ENCODE measurements at regions not wholly inside any gene's neighbourhood (a gene's known extent, or its start where the extent isn't known, plus 50 kb on each side); places are given as distances from the start of the nearest gene placed in this dataset.

GRCh38 chr6:14322841-14323240 lies 205.3 kb downstream of the CD83 start:
- 67% methylated on average over 2 of the region's 3 CpGs for WGBS (ENCODE audit: low lambda C conversion rate)
- no peaks in the 10 kb centered on the region for H3K4me1 ChIP-seq (ENCODE audit: control insufficient read depth in 1 of 2, insufficient read depth in 2 of 2, low read depth in 1 of 2, low read length in 1 of 2)
- no peaks in the 10 kb centered on the region for H3K9me2 ChIP-seq
- no peaks in the 10 kb centered on the region for H3F3A ChIP-seq (replicated peaks; ENCODE audit: insufficient read depth)
- H3K36me3 ChIP-seq (replicated peaks in 1 of 2; ENCODE audit: control insufficient read depth in 1 of 2, insufficient read depth in 2 of 2, low read length in 1 of 2): no peaks in the 10 kb centered on the region
- H3K9me3 ChIP-seq: no peaks in the 10 kb centered on the region
- H3K27ac ChIP-seq (ENCODE audit: low read depth in 2 of 2, low read length in 1 of 2): no peak overlapping the region
- no peaks in the 10 kb centered on the region for H3K79me2 ChIP-seq (ENCODE audit: insufficient read depth)
- no peak for TF ChIP-seq ELF1 (IDR thresholded peaks at IDR 0.05)
- no peaks in the 10 kb centered on the region for H4K20me1 ChIP-seq (ENCODE audit: insufficient read depth)
- H2AFZ ChIP-seq (ENCODE audit: low read depth): no peak overlapping the region
- POLR2A ChIA-PET: interaction anchor here (0.5 kb wide), 1 partner anchor 63 kb away, joined by 4 read pairs; no protein-coding TSS in a partner anchor
- CTCF ChIA-PET: interaction anchor here (1.0 kb wide), 1 partner anchor 218 kb away, joined by 3 read pairs; no protein-coding TSS in a partner anchor
- H3K4me2 ChIP-seq: no peak overlapping the region
- H3K9ac ChIP-seq: no peak overlapping the region
- no peaks in the 10 kb centered on the region for H3K27me3 ChIP-seq (ENCODE audit: insufficient read depth)
- no peak for DNase-seq
- no peak overlapping the region for H3K4me3 ChIP-seq (ENCODE audit: low read depth in 2 of 2, low read length in 1 of 2)

DNA sequence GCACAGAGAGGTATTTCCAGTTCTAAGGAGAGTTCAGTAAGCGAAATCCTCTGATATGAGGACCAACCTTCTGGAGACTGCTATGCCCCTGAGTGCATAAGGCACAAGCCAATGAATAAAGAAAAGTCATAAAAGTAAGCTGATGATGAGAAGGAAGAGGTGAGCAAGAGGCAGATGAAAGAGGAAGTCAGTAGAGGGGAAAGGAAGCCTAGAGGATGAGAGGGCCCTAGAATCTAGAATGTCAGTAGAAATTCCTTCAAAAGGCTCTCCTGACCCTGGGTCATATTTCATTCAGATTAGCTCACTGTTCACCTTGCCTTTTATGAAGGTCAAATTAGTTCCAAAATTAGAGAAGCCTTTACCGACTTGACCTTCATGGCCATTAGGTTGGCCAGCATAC lies 209.2 kb downstream of the CD83 start:
- POLR2A ChIA-PET: no interaction called here

More for the DNA sequence above, 209.2 kb downstream of the CD83 start:
- H3K4me3 ChIP-seq (ENCODE audit: low read depth in 2 of 2, low read length in 1 of 2): no peak overlapping the region
- no peak overlapping the region for H2AFZ ChIP-seq (ENCODE audit: low read depth)
- H3K79me2 ChIP-seq (ENCODE audit: insufficient read depth): no peaks in the 10 kb centered on the region
- no peak for TF ChIP-seq POLR2AphosphoS5 (IDR thresholded peaks at IDR 0.05; ENCODE audit: low read depth, low read length)
- no peak for TF ChIP-seq MEF2A (IDR thresholded peaks at IDR 0.05; ENCODE audit: borderline replicate concordance, low read depth)
- TF ChIP-seq FOXM1 (IDR thresholded peaks at IDR 0.05; ENCODE audit: low read depth): no peak
- TF ChIP-seq EZH2phosphoT487 (IDR thresholded peaks at IDR 0.05; ENCODE audit: borderline replicate concordance, low read depth): no peak
- TF ChIP-seq, protein P1, sequence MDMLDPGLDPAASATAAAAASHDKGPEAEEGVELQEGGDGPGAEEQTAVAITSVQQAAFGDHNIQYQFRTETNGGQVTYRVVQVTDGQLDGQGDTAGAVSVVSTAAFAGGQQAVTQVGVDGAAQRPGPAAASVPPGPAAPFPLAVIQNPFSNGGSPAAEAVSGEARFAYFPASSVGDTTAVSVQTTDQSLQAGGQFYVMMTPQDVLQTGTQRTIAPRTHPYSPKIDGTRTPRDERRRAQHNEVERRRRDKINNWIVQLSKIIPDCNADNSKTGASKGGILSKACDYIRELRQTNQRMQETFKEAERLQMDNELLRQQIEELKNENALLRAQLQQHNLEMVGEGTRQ (IDR thresholded peaks at IDR 0.05; ENCODE audit: borderline replicate concordance, low read depth, low read length): no peak
- TF ChIP-seq TCF12 (IDR thresholded peaks at IDR 0.05): no peak
- TF ChIP-seq REST (IDR thresholded peaks at IDR 0.05; ENCODE audit: low read depth, low read length): no peak
- no peak for TF ChIP-seq RFX5 (IDR thresholded peaks at IDR 0.05; ENCODE audit: low read length)
- no peak for TF ChIP-seq RCOR1 (IDR thresholded peaks at IDR 0.05; ENCODE audit: low read length)
- TF ChIP-seq CHD2 (IDR thresholded peaks at IDR 0.05; ENCODE audit: low read length, partially characterized antibody): no peak
- TF ChIP-seq NRF1 (IDR thresholded peaks at IDR 0.05; ENCODE audit: low read depth, low read length): no peak
- TF ChIP-seq NFIC (IDR thresholded peaks at IDR 0.05; ENCODE audit: borderline replicate concordance): no peak
- TF ChIP-seq IRF3 (IDR thresholded peaks at IDR 0.05; ENCODE audit: low read depth, low read length): no peak
- H3K4me2 ChIP-seq: no peak overlapping the region
- H3K9me2 ChIP-seq: no peaks in the 10 kb centered on the region
- H3K9ac ChIP-seq: no peak overlapping the region
- no peak for DNase-seq
- 38% methylated on average over 2 of the region's 2 CpGs for WGBS (ENCODE audit: low lambda C conversion rate)
- no peaks in the 10 kb centered on the region for H3K36me3 ChIP-seq (replicated peaks in 1 of 2; ENCODE audit: control insufficient read depth in 1 of 2, insufficient read depth in 2 of 2, low read length in 1 of 2)
- H3K27ac ChIP-seq (ENCODE audit: low read depth in 2 of 2, low read length in 1 of 2): no peak overlapping the region
- H3K27me3 ChIP-seq (ENCODE audit: insufficient read depth): no peaks in the 10 kb centered on the region
- no peaks in the 10 kb centered on the region for H3K9me3 ChIP-seq
- H3K4me1 ChIP-seq (ENCODE audit: control insufficient read depth in 1 of 2, insufficient read depth in 2 of 2, low read depth in 1 of 2, low read length in 1 of 2): no peaks in the 10 kb centered on the region
- no peaks in the 10 kb centered on the region for H4K20me1 ChIP-seq (ENCODE audit: insufficient read depth)
- no peaks in the 10 kb centered on the region for H3F3A ChIP-seq (replicated peaks; ENCODE audit: insufficient read depth)
- CTCF ChIA-PET: interaction anchor here (0.9 kb wide), 2 partner anchors 10 to 20 kb away, joined by 3 read pairs; no protein-coding TSS in a partner anchor

Data from SK-N-SH (cell line).